NCI-H345 treated with DMSO at 0.1 percent for 48 hours (cell line): ENCODE measurements at regions not wholly inside any gene's neighbourhood (a gene's known extent, or its start where the extent isn't known, plus 50 kb on each side); places are given as distances from the start of the nearest gene placed in this dataset.
A peak's percentile ranks its signal among the peaks of the same experiment; 100 is the strongest.

ENCODE experiments used
- DNase-seq: peaks from one replicate; lab custom pipeline; 2025; ENCODE audit not compliant: unreplicated experiment; lab: John Stamatoyannopoulos, UW

GRCh38 chr2:165033402-165033801, 78.1 kb upstream of the SLC38A11 start:
- no peak for DNase-seq

- no peak for DNase-seq
Measured at GRCh38 chr2:165032559-165032958, 77.2 kb upstream of the SLC38A11 start.

- DNase-seq: no peak
Measured at GRCh38 chr2:165024199-165024598, 68.9 kb upstream of the SLC38A11 start.

GRCh38 chr2:165022781-165023180, 67.5 kb upstream of the SLC38A11 start:
- no peak for DNase-seq

GRCh38 chr2:165017966-165018596, 62.8 kb upstream of the SLC38A11 start:
- DNase-seq: no peak

- no peak for DNase-seq
Measured at GRCh38 chr2:165016772-165017411, 61.6 kb upstream of the SLC38A11 start.

GRCh38 chr2:165015052-165015642, 59.8 kb upstream of the SLC38A11 start:
- peak; percentile 34 for DNase-seq

GRCh38 chr2:165013944-165014619, 58.8 kb upstream of the SLC38A11 start:
- no peak for DNase-seq

- DNase-seq: no peak
Measured at GRCh38 chr2:165011199-165011598, 55.9 kb upstream of the SLC38A11 start.

GRCh38 chr2:165010556-165010955, 55.2 kb upstream of the SLC38A11 start:
- DNase-seq: no peak

- no peak for DNase-seq
Measured at GRCh38 chr2:165009466-165009865, 54.1 kb upstream of the SLC38A11 start.

GRCh38 chr2:165008730-165009315, 53.5 kb upstream of the SLC38A11 start:
- DNase-seq: no peak

GRCh38 chr2:165007161-165007744, 51.9 kb upstream of the SLC38A11 start:
- DNase-seq: no peak
